ENCODE measurements at regions not wholly inside any gene's neighbourhood (a gene's known extent, or its start where the extent isn't known, plus 50 kb on each side); places are given as distances from the start of the nearest gene placed in this dataset.

GRCh38 chr6:23562554-23562953 is 563.5 kb upstream of the NRSN1 start:
- Histone ChIP-seq H3K9me3 (ENCODE audit: low read depth, low read length) (no peaks in the 10 kb centered on the region), H3K79me2 (ENCODE audit: insufficient read depth, low read length) (no peaks in the 10 kb centered on the region), H4K20me1 (ENCODE audit: insufficient read depth, low read length) (no peaks in the 10 kb centered on the region), H2AFZ (ENCODE audit: low read length) (no peak overlapping the region), H3K27me3 (ENCODE audit: insufficient read depth, low read length) (no peaks in the 10 kb centered on the region), H3K4me2 (ENCODE audit: insufficient read depth, low read length) (no peak overlapping the region), H3K4me3 (ENCODE audit: insufficient read depth, low read length) (no peak overlapping the region), H3K4me1 (ENCODE audit: insufficient read depth, low read length) (no peaks in the 10 kb centered on the region), H3K27ac (ENCODE audit: low read depth, low read length) (no peak overlapping the region), H3K36me3 (ENCODE audit: insufficient read depth, low read length) (no peaks in the 10 kb centered on the region)
- TF ChIP-seq CTCF (IDR thresholded peaks at IDR 0.05; ENCODE audit: extremely low read depth, low read depth, low read length) = no peak
- no peak for DNase-seq (ENCODE audit: insufficient read length, low spot score, missing footprints)

GRCh38 chr6:23563323-23563722 is 562.7 kb upstream of the NRSN1 start:
- Histone ChIP-seq H3K4me1 (ENCODE audit: insufficient read depth, low read length) (no peaks in the 10 kb centered on the region), H4K20me1 (ENCODE audit: insufficient read depth, low read length) (no peaks in the 10 kb centered on the region), H2AFZ (ENCODE audit: low read length) (no peak overlapping the region), H3K4me2 (ENCODE audit: insufficient read depth, low read length) (no peak overlapping the region), H3K4me3 (ENCODE audit: insufficient read depth, low read length) (no peak overlapping the region), H3K79me2 (ENCODE audit: insufficient read depth, low read length) (no peaks in the 10 kb centered on the region), H3K36me3 (ENCODE audit: insufficient read depth, low read length) (no peaks in the 10 kb centered on the region), H3K9me3 (ENCODE audit: low read depth, low read length) (no peaks in the 10 kb centered on the region), H3K27ac (ENCODE audit: low read depth, low read length) (no peak overlapping the region), H3K27me3 (ENCODE audit: insufficient read depth, low read length) (no peaks in the 10 kb centered on the region)
- no peak for DNase-seq (ENCODE audit: insufficient read length, low spot score, missing footprints)
- TF ChIP-seq CTCF (IDR thresholded peaks at IDR 0.05; ENCODE audit: extremely low read depth, low read depth, low read length) = no peak

GRCh38 chr6:23566418-23566817 is 559.6 kb upstream of the NRSN1 start:
- no peak for TF ChIP-seq CTCF (IDR thresholded peaks at IDR 0.05; ENCODE audit: extremely low read depth, low read depth, low read length)
- Histone ChIP-seq H3K27ac (ENCODE audit: low read depth, low read length) (no peak overlapping the region), H3K27me3 (ENCODE audit: insufficient read depth, low read length) (no peaks in the 10 kb centered on the region), H3K9me3 (ENCODE audit: low read depth, low read length) (no peaks in the 10 kb centered on the region), H3K4me3 (ENCODE audit: insufficient read depth, low read length) (no peak overlapping the region), H3K4me1 (ENCODE audit: insufficient read depth, low read length) (no peaks in the 10 kb centered on the region), H2AFZ (ENCODE audit: low read length) (no peak overlapping the region), H3K79me2 (ENCODE audit: insufficient read depth, low read length) (no peaks in the 10 kb centered on the region), H4K20me1 (ENCODE audit: insufficient read depth, low read length) (no peaks in the 10 kb centered on the region), H3K4me2 (ENCODE audit: insufficient read depth, low read length) (no peak overlapping the region), H3K36me3 (ENCODE audit: insufficient read depth, low read length) (no peaks in the 10 kb centered on the region)
- DNase-seq (ENCODE audit: insufficient read length, low spot score, missing footprints) = no peak

- H3K79me2 ChIP-seq (ENCODE audit: insufficient read depth, low read length) = no peaks in the 10 kb centered on the region
- no peaks in the 10 kb centered on the region for H3K27me3 ChIP-seq (ENCODE audit: insufficient read depth, low read length)
- no peaks in the 10 kb centered on the region for H3K4me1 ChIP-seq (ENCODE audit: insufficient read depth, low read length)
- no peaks in the 10 kb centered on the region for H3K9me3 ChIP-seq (ENCODE audit: low read depth, low read length)
- H2AFZ ChIP-seq (ENCODE audit: low read length) = no peak overlapping the region
- H4K20me1 ChIP-seq (ENCODE audit: insufficient read depth, low read length) = no peaks in the 10 kb centered on the region
- no peak overlapping the region for H3K27ac ChIP-seq (ENCODE audit: low read depth, low read length)
- no peak overlapping the region for H3K4me3 ChIP-seq (ENCODE audit: insufficient read depth, low read length)
- no peak for DNase-seq (ENCODE audit: insufficient read length, low spot score, missing footprints)
- no peak overlapping the region for H3K4me2 ChIP-seq (ENCODE audit: insufficient read depth, low read length)
- TF ChIP-seq CTCF (IDR thresholded peaks at IDR 0.05; ENCODE audit: extremely low read depth, low read depth, low read length) = no peak
- H3K36me3 ChIP-seq (ENCODE audit: insufficient read depth, low read length) = no peaks in the 10 kb centered on the region
Observed at GRCh38 chr6:23568292-23568691, 557.7 kb upstream of the NRSN1 start.

Data from osteoblast (primary cell).